IMR-90 (cell line): ENCODE measurements at regions not wholly inside any gene's neighbourhood (a gene's known extent, or its start where the extent isn't known, plus 50 kb on each side); places are given as distances from the start of the nearest gene placed in this dataset.

Experiments used
- ATAC-seq: fragments of 200-7000 bp; cut with Tn5 transposase; 2 replicates; pipeline ENCODE4 v1.9.1; 2020; ENCODE audit warnings: low read depth, mild to moderate bottlenecking, moderate library complexity
- BruUV-seq: library from RNA; stranded (reverse); fragments of 400-500 nt; replicated peaks from 2 replicates; lab custom pipeline; 2021; lab: Mats Ljungman, UMichigan
- CTCF ChIA-PET: fragments of 300-600 bp; formaldehyde crosslinking; extraction: SDS; loops from one replicate; lab custom pipeline; 2021; ENCODE audit warnings: antibody characterized with exemption; lab: Yijun Ruan, JAX
- POLR2A ChIA-PET: fragments of 300-600 bp; sonication (Branson Sonifier 250); formaldehyde crosslinking; loops from one replicate; lab custom pipeline; 2022; ENCODE audit warnings: antibody characterized with exemption; ENCODE audit not compliant: unreplicated experiment; lab: Charles Lee
- DNase-seq: peaks from one replicate; pipeline ENCODE4 v3.0.0; 2013
- H2AFZ ChIP-seq: replicated peaks from 2 replicates; pipeline ENCODE3; 2013; ENCODE audit warnings: low read length, mild to moderate bottlenecking; ENCODE audit not compliant: poor library complexity
- H2AK5ac ChIP-seq: 2 replicates; pipeline ENCODE4 v1.6.1; 2013; ENCODE audit warnings: low read depth, low read length, inconsistent platforms
- H2AK9ac ChIP-seq: replicated peaks from 2 replicates; pipeline ENCODE3; 2013; ENCODE audit warnings: mild to moderate bottlenecking, low read depth, low read length, moderate library complexity; ENCODE audit not compliant: poor library complexity
- H2BK120ac ChIP-seq: 2 replicates; pipeline ENCODE4 v1.6.1; 2013; ENCODE audit warnings: low read depth, low read length, inconsistent platforms
- H2BK15ac ChIP-seq: 3 replicates; pipeline ENCODE4 v1.6.1; 2013; ENCODE audit warnings: low read depth, low read length, inconsistent platforms
- H2BK20ac ChIP-seq: 2 replicates; pipeline ENCODE4 v1.6.1; 2013; ENCODE audit warnings: low read depth, mild to moderate bottlenecking, inconsistent platforms, low read length, moderate library complexity
- H2BK5ac ChIP-seq: 2 replicates; pipeline ENCODE4 v1.6.1; 2013; ENCODE audit warnings: mild to moderate bottlenecking, low read depth, low read length, inconsistent platforms; ENCODE audit not compliant: poor library complexity, severe bottlenecking
- H3K14ac ChIP-seq: replicated peaks from 2 replicates; pipeline ENCODE4 v1.6.1; 2013; ENCODE audit warnings: low read depth, low read length, inconsistent platforms
- H3K18ac ChIP-seq: 2 replicates; pipeline ENCODE4 v1.6.1; 2013; ENCODE audit warnings: low read depth, low read length, control low read depth
- H3K23ac ChIP-seq: 2 replicates; pipeline ENCODE4 v1.6.1; 2013; ENCODE audit warnings: low read depth, low read length, inconsistent platforms
- H3K27ac ChIP-seq: 2 replicates; pipeline ENCODE4 v1.5.1; 2013; ENCODE audit warnings: mild to moderate bottlenecking, control low read depth, low read length; ENCODE audit not compliant: insufficient read depth
- H3K27me3 ChIP-seq: 2 replicates; pipeline ENCODE4 v1.6.1; 2013; ENCODE audit warnings: low read length; ENCODE audit not compliant: control insufficient read depth, insufficient read depth
- H3K36me3 ChIP-seq: 2 replicates; pipeline ENCODE4 v1.6.1; 2013; ENCODE audit warnings: low read length, mixed read lengths; ENCODE audit not compliant: control insufficient read depth, insufficient read depth
- H3K4ac ChIP-seq: 2 replicates; pipeline ENCODE4 v1.6.1; 2013; ENCODE audit warnings: low read depth, low read length, inconsistent platforms
- H3K4me1 ChIP-seq: 2 replicates; pipeline ENCODE4 v1.6.1; 2013; ENCODE audit warnings: low read length, mixed read lengths; ENCODE audit not compliant: control insufficient read depth, insufficient read depth
- H3K4me2 ChIP-seq: 2 replicates; pipeline ENCODE4 v1.6.1; 2013; ENCODE audit warnings: low read depth, mild to moderate bottlenecking, control low read depth, low read length, moderate library complexity
- H3K4me3 ChIP-seq: 2 replicates; pipeline ENCODE4 v1.5.1; 2013; ENCODE audit warnings: low read depth, mild to moderate bottlenecking, control low read depth, low read length, moderate library complexity; ENCODE audit not compliant: insufficient read depth
- H3K56ac ChIP-seq: 2 replicates; pipeline ENCODE4 v1.6.1; 2013; ENCODE audit warnings: low read length, inconsistent platforms; ENCODE audit not compliant: insufficient read depth; ENCODE audit errors: extremely low read depth
- H3K79me1 ChIP-seq, 2 experiments: 2 replicates each; pipeline ENCODE4 v1.6.1; 2013; ENCODE audit warnings: low read length in 2 of 2, inconsistent platforms in 1 of 2, low read depth in 1 of 2
- H3K9ac ChIP-seq: 2 replicates; pipeline ENCODE4 v1.6.1; 2013; ENCODE audit warnings: low read depth, low read length, control low read depth
- H3K9me1 ChIP-seq: 2 replicates; pipeline ENCODE4 v1.6.1; 2013; ENCODE audit warnings: low read length, inconsistent platforms; ENCODE audit not compliant: insufficient read depth
- H3K9me3 ChIP-seq: 2 replicates; pipeline ENCODE4 v1.6.1; 2013; ENCODE audit warnings: low read length; ENCODE audit not compliant: control insufficient read depth, insufficient read depth
- H4K20me1 ChIP-seq: 2 replicates; pipeline ENCODE4 v1.6.1; 2013; ENCODE audit warnings: low read length, inconsistent platforms; ENCODE audit not compliant: insufficient read depth
- H4K5ac ChIP-seq: 2 replicates; pipeline ENCODE4 v1.6.1; 2013; ENCODE audit warnings: mild to moderate bottlenecking, low read depth, low read length, control low read depth
- H4K8ac ChIP-seq, 2 experiments: 2 replicates each; pipeline ENCODE4 v1.6.1; 2013; ENCODE audit warnings: low read depth in 2 of 2, low read length in 2 of 2, control low read depth in 1 of 2, inconsistent platforms in 1 of 2
- H4K91ac ChIP-seq: 2 replicates; pipeline ENCODE4 v1.6.1; 2013; ENCODE audit warnings: low read depth, low read length, inconsistent platforms; ENCODE audit not compliant: insufficient read depth
- BHLHE40 ChIP-seq: fragments of 150-350 bp; IDR thresholded peaks from 2 replicates; pipeline ENCODE4 v1.6.1; 2016; ENCODE audit warnings: mild to moderate bottlenecking, low read depth, low read length
- FOS ChIP-seq: fragments of 150-350 bp; IDR thresholded peaks from 2 replicates; pipeline ENCODE4 v1.6.1; 2016; ENCODE audit warnings: low read depth, low read length
- MAFK ChIP-seq: IDR thresholded peaks from 2 replicates; pipeline ENCODE4 v1.6.1; 2012; ENCODE audit warnings: low read depth, low read length, improper control_type of control experiment
- MXI1 ChIP-seq: IDR thresholded peaks from 2 replicates; pipeline ENCODE4 v1.6.1; 2012; ENCODE audit warnings: low read depth, mild to moderate bottlenecking, low read length, moderate library complexity, borderline replicate concordance
- POLR2A ChIP-seq: IDR thresholded peaks from 2 replicates; pipeline ENCODE4 v1.6.1; 2012; ENCODE audit warnings: mild to moderate bottlenecking, low read depth, low read length
- RAD21 ChIP-seq: IDR thresholded peaks from 2 replicates; pipeline ENCODE4 v1.6.1; 2012; ENCODE audit warnings: low read length, improper control_type of control experiment
- RCOR1 ChIP-seq: IDR thresholded peaks from 2 replicates; pipeline ENCODE4 v1.6.1; 2012; ENCODE audit warnings: mild to moderate bottlenecking, low read length, improper control_type of control experiment; ENCODE audit not compliant: insufficient replicate concordance
- RFX5 ChIP-seq: IDR thresholded peaks from 2 replicates; pipeline ENCODE4 v1.8.0; 2012; ENCODE audit warnings: low read depth, mild to moderate bottlenecking, low read length, moderate library complexity
- WGBS, 2 experiments: methylation state at CpG; one replicate each; pipeline versions ENCODE4 v1.1.5 to v1.1.7; 2013; ENCODE audit warnings: missing lambda C conversion rate in 2 of 2; ENCODE audit not compliant: insufficient read length in 1 of 2; ENCODE audit errors: extremely low coverage in 2 of 2; 5-methylcytosine and 5-hydroxymethylcytosine counted together
- dilution Hi-C: fragments of 300-500 bp; cut with HindIII; formaldehyde crosslinking; loops from one replicate; pipeline ENCODE4 v1.14.3; 2018; ENCODE audit warnings: low sequenced_read_pairs; ENCODE audit not compliant: unreplicated experiment
- in situ Hi-C: fragments of 300-500 bp; cut with MboI; formaldehyde crosslinking; loops from 3 replicates; pipeline ENCODE4 v1.14.3; 2019; ENCODE audit warnings: low sequenced_read_pairs, inconsistent platforms, mixed read lengths
- intact Hi-C: fragments of 100-400 bp; cut with micrococcal nuclease; formaldehyde crosslinking; loops from 2 replicates; pipeline ENCODE4 v1.10.0; 2022
- TF ChIP-seq, protein P1 (sequence below): fragments of 150-350 bp; IDR thresholded peaks from 2 replicates; pipeline ENCODE4 v1.6.1; 2016; ENCODE audit warnings: low read depth, mild to moderate bottlenecking, low read length, moderate library complexity, borderline replicate concordance

DNA sequence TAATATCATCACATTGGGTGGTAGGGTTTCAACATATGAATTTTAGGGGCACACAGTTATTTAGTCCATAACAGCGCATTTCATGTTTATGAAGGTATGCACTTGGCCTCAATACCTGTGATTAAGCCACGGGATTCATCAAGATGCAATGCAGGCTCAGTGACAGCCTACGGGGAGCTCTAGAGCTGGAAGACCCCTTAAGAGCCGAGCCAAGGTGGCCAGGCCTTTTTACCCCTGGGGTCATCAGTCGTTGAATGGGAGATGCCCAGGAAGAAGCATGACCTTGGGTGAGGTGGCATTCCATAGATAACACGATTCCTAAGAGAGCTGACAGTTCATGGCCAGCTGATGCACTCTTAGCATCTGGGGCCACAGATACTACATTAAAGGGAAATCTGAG, 380.0 kb downstream of the ZNF536 start:
- no peak overlapping the region for H2BK5ac ChIP-seq
- ChIA-PET CTCF (no interaction called here), POLR2A (no interaction called here)
- no peaks in the 10 kb centered on the region for H3K79me1 ChIP-seq
- H2AK5ac ChIP-seq = no peak overlapping the region
- H4K91ac ChIP-seq = no peak overlapping the region
- in situ Hi-C loops = no loop called here
- dilution Hi-C loops = no loop called here
- DNase-seq = no peak
- no peak for ATAC-seq
- no peak overlapping the region for H3K4me3 ChIP-seq
- no peak overlapping the region for H2AK9ac ChIP-seq
- H2AFZ ChIP-seq = no peak overlapping the region
- H3K18ac ChIP-seq = no peak overlapping the region
- 25% methylated on average over 2 of the region's 6 CpGs; no CpG with 5 or more reads in 1 of the 2 experiments for WGBS, 2 experiments
- no peak overlapping the region for H3K27ac ChIP-seq
- H3K27me3 ChIP-seq = no peaks in the 10 kb centered on the region
- H3K14ac ChIP-seq = no peak overlapping the region
- H4K20me1 ChIP-seq = no peaks in the 10 kb centered on the region
- no peaks in the 10 kb centered on the region for H3K36me3 ChIP-seq
- H3K9me3 ChIP-seq = 0 out of 2 replicates have a peak, but pooled peaks cover 1% of the 10 kb centered on the region
- H4K8ac ChIP-seq = no peak overlapping the region
- no peak overlapping the region for H3K4me2 ChIP-seq
- H3K4me1 ChIP-seq = no peaks in the 10 kb centered on the region
- no peak overlapping the region for H2BK20ac ChIP-seq
- H3K9ac ChIP-seq = no peak overlapping the region
- intact Hi-C loops = no loop called here
- no peaks in the 10 kb centered on the region for H3K9me1 ChIP-seq
- BruUV-seq = no TSS peak
- H2BK120ac ChIP-seq = no peak overlapping the region
- no peak overlapping the region for H4K5ac ChIP-seq
- TF ChIP-seq RFX5 = no peak
- TF ChIP-seq RCOR1 = no peak
- TF ChIP-seq MXI1 = no peak
- no peak for TF ChIP-seq RAD21
- TF ChIP-seq MAFK = no peak
- TF ChIP-seq, protein P1, sequence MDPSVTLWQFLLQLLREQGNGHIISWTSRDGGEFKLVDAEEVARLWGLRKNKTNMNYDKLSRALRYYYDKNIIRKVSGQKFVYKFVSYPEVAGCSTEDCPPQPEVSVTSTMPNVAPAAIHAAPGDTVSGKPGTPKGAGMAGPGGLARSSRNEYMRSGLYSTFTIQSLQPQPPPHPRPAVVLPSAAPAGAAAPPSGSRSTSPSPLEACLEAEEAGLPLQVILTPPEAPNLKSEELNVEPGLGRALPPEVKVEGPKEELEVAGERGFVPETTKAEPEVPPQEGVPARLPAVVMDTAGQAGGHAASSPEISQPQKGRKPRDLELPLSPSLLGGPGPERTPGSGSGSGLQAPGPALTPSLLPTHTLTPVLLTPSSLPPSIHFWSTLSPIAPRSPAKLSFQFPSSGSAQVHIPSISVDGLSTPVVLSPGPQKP = no peak
- no peak for TF ChIP-seq FOS
- TF ChIP-seq BHLHE40 = no peak
- TF ChIP-seq POLR2A = no peak
- no peak overlapping the region for H3K23ac ChIP-seq
- H2BK15ac ChIP-seq = no peak overlapping the region
- H3K4ac ChIP-seq = no peak overlapping the region
- no peak overlapping the region for H3K56ac ChIP-seq
